GM18951 (cell line): ENCODE measurements at regions not wholly inside any gene's neighbourhood (a gene's known extent, or its start where the extent isn't known, plus 50 kb on each side); places are given as distances from the start of the nearest gene placed in this dataset.
"Not testable (repeated sequence)": the region's sequence is repeated elsewhere in the genome, so short reads cannot be mapped to it uniquely, and the experiment has no call there.

Source experiments
- POLR2A ChIP-seq: IDR thresholded peaks from 4 replicates; pipeline ENCODE4 v1.6.1; 2011; ENCODE audit warnings: mild to moderate bottlenecking; ENCODE audit not compliant: insufficient read length, insufficient read depth; ENCODE audit errors: extremely low read depth
- in situ Hi-C: fragments of 300-500 bp; cut with MboI; formaldehyde crosslinking; loops from one replicate; pipeline ENCODE4 v1.12.0; 2022; ENCODE audit warnings: low sequenced_read_pairs, mixed read lengths, inconsistent platforms; ENCODE audit not compliant: unreplicated experiment

GRCh38 chr12:107495604-107496003 is 190.0 kb upstream of the PWP1 start:
- no peak for TF ChIP-seq POLR2A
- in situ Hi-C loops: no loop called here

DNA sequence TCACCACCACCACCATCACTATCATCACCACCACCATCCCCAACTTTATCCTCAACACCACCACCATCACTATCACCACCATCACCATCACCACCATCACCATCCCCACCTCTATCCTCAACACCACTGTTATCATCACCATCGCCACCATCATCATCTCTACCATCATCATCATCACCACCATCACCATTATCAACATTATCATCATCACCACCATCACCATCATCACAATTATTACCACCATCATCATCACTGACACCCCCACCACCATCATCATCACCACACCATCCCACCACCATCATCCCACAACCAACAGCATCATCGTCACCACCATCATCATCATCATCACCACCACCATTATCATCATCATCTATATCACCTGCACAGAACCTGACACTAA is 188.4 kb upstream of the PWP1 start:
- no peak for TF ChIP-seq POLR2A

GRCh38 chr12:107500307-107500706 is 185.3 kb upstream of the PWP1 start:
- no peak for TF ChIP-seq POLR2A
- in situ Hi-C loops: no loop called here

More for the DNA sequence above, 188.4 kb upstream of the PWP1 start:
- in situ Hi-C loops: no loop called here

- in situ Hi-C loops: no loop called here
- no peak for TF ChIP-seq POLR2A
Measured at GRCh38 chr12:107501681-107502080, 183.9 kb upstream of the PWP1 start.

DNA sequence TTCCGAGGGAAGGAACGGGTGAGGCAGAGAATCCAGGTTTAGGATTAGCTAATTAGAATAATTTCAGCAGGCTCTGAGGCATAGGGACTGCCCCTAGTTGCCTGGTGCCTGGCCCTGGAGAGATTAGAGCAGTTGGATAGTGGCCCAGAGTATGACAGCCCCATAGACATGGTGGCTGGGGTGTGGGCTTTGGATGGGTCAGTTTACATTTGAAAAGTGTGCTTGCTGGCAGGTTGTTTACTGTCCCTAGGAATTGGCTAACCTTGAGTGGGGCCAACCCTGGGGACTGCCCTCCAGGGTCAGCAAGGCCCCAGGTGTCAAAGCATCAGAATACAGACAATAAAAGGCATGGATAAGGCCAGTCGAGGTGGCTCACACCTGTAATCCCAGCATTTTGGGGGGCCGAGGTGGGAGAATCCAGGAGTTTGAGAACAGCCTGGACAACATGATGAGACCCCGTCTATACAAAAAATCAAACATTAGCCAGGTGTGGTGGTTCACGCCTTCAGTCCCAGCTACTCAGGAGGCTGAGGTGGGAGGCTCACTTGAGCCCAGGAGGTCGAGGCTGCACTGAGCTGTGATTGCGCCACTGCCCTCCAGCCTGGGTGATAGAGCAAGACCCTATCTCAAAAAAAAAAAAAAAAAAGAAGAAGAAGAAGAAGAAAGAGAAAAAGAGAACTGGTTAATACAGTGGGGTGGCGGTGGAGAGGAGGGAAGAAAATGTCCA is 182.3 kb upstream of the PWP1 start:
- TF ChIP-seq POLR2A: no peak
- in situ Hi-C loops: no loop called here

- no peak for TF ChIP-seq POLR2A
- in situ Hi-C loops: no loop called here
Measured at GRCh38 chr12:107503887-107504885, 181.4 kb upstream of the PWP1 start.

DNA sequence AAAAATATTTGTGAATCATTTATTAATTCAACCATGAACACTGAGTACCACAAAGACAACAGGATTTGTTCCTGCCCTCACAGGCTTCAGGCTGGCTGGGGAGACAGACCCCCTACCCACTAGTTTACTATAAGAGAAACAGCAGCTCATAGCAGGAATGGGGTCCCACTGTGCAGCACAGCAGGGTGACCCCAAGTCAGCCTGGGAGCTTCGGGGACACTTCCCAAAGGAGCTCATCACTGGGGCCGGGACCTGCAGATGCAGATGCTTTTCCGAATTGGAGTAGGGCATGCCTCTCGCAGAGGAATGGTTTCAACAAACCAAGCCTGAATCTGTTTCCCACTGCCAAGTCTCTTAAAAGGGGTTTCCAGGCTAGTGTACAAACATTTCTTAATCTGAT is 176.2 kb upstream of the PWP1 start:
- in situ Hi-C loops: no loop called here
- no peak for TF ChIP-seq POLR2A

DNA sequence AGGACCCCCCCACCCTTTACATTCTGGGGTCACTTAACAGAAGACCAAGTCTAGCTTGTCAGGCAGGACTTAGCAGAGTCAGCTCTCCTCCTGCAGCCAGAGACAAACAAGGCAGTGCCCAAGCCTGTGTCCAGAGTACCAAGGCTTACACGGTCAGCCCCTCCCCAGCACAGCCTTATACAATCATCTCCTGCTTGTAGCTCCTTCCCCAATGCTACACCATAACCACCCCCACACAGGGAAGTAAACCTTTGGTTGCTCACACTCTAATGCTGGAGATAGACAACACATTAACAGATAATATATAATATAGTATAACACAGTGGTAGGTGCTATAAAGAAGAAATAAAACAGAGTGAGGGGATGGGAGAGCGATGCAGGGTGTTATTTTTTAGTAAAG is 175.4 kb upstream of the PWP1 start:
- TF ChIP-seq POLR2A: no peak
- in situ Hi-C loops: no loop called here

GRCh38 chr12:107511292-107511691 is 174.3 kb upstream of the PWP1 start:
- no peak for TF ChIP-seq POLR2A
- in situ Hi-C loops: no loop called here

DNA sequence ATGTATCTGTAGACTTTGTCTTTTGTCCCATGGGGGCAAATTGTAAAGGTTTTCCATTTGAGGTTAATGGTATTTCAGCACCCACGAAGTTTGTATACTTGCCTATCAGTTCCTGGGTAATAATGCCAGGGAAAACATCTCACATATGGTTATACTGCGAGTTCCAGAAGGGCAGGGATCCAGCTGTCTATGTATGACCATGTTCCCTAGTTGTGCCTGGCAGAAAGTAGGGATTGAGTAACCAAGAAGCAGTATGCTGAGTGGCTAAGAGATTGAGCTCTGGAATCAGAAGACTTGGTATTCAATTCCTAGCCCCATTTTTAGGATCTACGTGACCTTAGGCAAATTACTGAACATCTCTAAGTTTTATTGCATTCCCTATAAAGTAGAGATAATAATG is 173.2 kb upstream of the PWP1 start:
- no peak for TF ChIP-seq POLR2A
- in situ Hi-C loops: no loop called here

DNA sequence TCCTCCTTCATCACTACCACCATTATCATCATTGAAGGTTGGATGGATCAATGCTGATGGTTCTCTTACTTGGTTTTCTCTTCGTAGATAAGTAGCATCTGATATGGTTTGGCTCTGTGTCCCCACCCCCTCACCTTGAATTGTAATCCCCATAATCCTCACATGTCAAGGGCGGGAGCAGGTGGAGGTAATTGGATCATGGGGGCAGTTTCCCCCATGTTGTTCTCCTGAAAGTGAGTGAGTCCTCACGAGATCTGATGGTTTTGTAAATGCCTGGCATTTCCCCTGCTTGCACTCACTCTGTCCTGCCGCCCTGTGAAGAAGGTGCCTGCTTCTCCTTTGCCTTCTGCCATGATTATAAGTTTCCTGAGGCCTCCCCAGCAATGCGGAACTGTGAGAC is 172.4 kb upstream of the PWP1 start:
- in situ Hi-C loops: no loop called here
- TF ChIP-seq POLR2A: no peak

DNA sequence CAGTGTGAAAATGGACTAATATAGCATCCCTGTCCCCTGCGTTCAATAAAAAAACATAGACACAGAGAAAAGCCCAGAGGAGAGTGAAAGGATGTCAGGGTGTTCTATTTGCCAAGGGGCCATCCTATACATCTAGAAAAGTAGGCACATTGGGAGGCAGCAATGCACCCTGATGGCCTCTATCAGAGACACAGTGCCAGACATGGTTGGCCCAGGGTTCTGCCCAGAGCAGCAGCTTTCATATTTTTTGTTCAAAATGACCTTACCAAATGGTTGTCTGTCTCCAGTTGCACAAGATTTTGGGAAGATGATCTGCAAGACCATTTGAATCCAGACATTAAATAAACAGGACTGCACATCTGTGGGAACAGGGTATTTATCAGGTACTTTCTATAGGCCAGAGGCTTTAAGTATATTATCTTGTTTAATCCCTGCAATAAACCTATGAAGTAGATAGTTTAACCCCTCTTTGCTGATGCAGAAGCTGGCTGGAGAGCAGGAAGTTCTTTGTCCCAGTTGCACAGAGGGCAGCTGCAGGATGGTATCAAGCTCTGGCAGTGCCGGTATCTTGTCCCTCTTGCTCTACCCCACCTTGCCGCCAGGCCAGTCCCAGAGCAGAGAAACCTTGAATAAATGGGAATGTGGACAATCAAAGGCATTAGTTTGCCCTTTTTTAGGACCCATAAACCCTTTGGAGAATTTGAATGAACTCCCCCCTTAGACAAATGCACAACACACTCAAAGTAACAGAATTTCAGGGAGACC is 171.8 kb upstream of the PWP1 start:
- TF ChIP-seq POLR2A: no peak
- in situ Hi-C loops: no loop called here

DNA sequence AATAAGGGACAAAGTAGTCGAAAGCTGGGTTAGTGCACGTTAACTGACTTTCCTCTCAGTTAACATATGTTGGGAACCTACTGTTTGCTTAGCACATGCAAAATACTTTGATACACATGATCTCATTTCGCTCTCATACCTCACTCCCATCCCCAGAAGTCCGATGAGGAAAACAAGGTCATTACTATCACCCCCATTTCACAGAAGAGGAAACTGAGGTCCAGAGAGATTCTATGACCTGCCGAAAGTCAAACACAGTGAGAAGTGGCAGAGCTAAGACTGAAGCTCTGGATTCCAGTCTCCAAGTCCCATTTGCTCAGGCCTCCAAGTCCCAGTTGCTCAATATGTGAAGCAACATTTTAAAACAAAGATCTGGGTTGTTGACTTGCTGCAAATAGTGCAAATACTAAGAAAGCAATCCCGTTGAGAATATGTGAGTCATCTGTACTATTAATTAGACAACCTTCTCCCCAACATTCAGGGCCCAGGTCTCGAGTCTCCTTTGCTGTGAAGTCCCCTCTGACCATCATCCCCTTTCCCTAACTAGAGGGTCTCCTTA is 170.6 kb upstream of the PWP1 start:
- TF ChIP-seq POLR2A: no peak

DNA sequence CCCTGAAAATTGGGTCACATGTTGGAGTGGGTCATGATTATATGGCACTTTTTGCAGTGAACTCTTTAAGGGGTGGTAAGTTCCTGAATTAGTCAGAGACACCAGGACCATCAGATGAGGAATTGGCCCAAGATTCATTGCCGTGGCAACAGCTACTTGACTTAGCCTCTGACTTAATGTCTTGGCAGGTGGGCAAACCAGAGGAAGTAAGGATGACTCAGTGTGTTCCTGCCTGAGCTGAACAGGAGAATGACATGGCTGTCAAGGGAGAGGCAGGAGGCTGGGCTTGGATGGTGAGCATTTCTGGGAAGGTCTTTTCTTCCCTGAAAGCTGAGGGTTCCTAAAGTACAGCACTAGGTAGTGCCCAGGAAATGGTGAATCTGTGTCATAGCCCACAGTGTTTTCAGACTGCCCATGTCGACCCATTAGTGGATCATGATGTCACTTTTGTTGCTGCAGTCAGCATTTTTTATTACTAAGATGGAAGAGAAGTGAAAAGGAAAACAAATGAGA is 170.1 kb upstream of the PWP1 start:
- no peak for TF ChIP-seq POLR2A
- in situ Hi-C loops: no loop called here

More for the DNA sequence above, 170.6 kb upstream of the PWP1 start:
- in situ Hi-C loops: no loop called here

DNA sequence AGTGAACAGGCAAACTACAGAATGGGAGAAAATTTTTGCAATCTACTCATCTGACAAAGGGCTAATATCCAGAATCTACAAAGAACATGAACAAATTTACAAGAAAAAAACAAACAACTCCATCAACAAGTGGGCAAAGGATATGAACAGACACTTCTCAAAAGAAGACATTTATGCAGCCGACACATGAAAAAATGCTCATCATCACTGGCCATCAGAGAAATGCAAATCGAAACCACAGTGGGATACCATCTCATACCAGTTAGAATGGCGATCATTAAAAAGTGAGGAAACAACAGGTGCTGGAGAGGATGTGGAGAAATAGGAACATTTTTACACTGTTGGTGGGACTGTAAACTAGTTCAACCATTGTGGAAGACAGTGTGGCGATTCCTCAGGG is 167.8 kb upstream of the PWP1 start:
- in situ Hi-C loops: not testable (repeated sequence)
